ENCODE measurements at regions not wholly inside any gene's neighbourhood (a gene's known extent, or its start where the extent isn't known, plus 50 kb on each side); places are given as distances from the start of the nearest gene placed in this dataset.

DNA sequence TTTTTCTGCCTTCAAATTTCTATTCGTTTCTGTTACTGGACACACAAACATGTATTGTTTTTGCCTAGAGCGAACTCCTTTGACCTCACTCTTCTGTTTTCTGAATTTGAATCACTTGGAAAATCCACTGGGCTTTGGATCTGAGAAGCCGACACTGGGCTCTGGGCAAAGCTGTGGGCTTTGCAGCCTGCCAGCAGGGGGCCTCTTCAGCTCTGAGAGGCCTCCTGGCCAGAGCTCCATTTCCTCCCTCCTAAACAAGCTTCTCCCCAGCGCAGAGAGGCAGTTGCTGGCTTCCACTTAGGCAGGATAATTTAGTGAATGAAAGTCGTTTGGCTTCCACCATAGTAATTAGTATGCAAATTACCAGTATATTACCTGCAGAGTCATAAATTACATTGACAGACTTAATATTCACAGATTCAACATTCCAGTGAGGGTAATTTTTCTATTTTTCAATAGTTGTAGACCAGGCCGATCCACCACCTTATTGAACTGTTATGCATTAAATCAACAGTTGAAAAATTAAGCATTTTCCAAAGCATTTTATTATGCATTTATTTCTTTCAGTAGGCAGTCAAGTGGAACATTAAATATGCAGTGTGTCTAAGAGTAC lies 104.0 kb upstream of the ZNF366 start:
- intact Hi-C loops (cut with micrococcal nuclease): loop anchor here (1.0 to 5.0 kb wide), 2 partner anchors 131 to 206 kb away; no protein-coding TSS in a partner anchor
- H2AFZ ChIP-seq (replicated peaks; ENCODE audit: low read length, poor library complexity): peak overlapping the region; percentile 69

More for the DNA sequence above, 104.0 kb upstream of the ZNF366 start:
- H4K20me1 ChIP-seq (ENCODE audit: insufficient read depth, low read length): no peaks in the 10 kb centered on the region
- peak overlapping the region; percentile 57; the same call in 1 of the 2 replicates for H2BK120ac ChIP-seq (ENCODE audit: low read depth, low read length)
- 0 out of 2 replicates have a peak overlapping the region, but pooled peaks have one; percentile 68 for H3K56ac ChIP-seq (ENCODE audit: extremely low read depth, insufficient read depth, low read length)
- H3K36me3 ChIP-seq (ENCODE audit: control insufficient read depth, insufficient read depth, low read length): no peaks in the 10 kb centered on the region
- peak overlapping the region; percentile 50; the same call in 1 of the 3 replicates for H2BK15ac ChIP-seq (ENCODE audit: low read depth, low read length)
- no peaks in the 10 kb centered on the region for H3K27me3 ChIP-seq (ENCODE audit: control insufficient read depth, insufficient read depth, low read length)
- H3K23ac ChIP-seq (ENCODE audit: low read depth, low read length): no peak overlapping the region; the same call in 1 of the 2 replicates
- H2BK5ac ChIP-seq (ENCODE audit: low read depth, low read length, poor library complexity, severe bottlenecking): no peak overlapping the region
- no peak overlapping the region; the same call in 1 of the 2 replicates for H3K4ac ChIP-seq (ENCODE audit: low read depth, low read length)
- no peak overlapping the region for H4K5ac ChIP-seq (ENCODE audit: low read depth, low read length)
- no peak overlapping the region for H3K9ac ChIP-seq (ENCODE audit: low read depth, low read length)
- peak overlapping the region; percentile 63 for H2BK20ac ChIP-seq (ENCODE audit: low read depth, low read length)
- no peak overlapping the region for H3K27ac ChIP-seq (ENCODE audit: insufficient read depth, low read length)
- peak overlapping the region in 1 of 2 experiments; percentile 67; a peak in 2 of 4 replicates for H4K8ac ChIP-seq (ENCODE audit: low read depth in 2 of 2, low read length in 2 of 2)
- ATAC-seq (ENCODE audit: low read depth) (peak; percentile 97), DNase-seq (peak; percentile 74)
- peaks cover 3% of the 10 kb centered on the region for H3K4me1 ChIP-seq (ENCODE audit: control insufficient read depth, insufficient read depth, low read length)
- H3K79me1 ChIP-seq (ENCODE audit: low read depth in 1 of 2, low read length in 2 of 2): no peaks in the 10 kb centered on the region
- no peak overlapping the region for H3K4me2 ChIP-seq (ENCODE audit: low read depth, low read length)
- H2AK9ac ChIP-seq (replicated peaks; ENCODE audit: low read depth, low read length, poor library complexity): no peak overlapping the region
- H3K18ac ChIP-seq (ENCODE audit: low read depth, low read length): no peak overlapping the region
- peak overlapping the region; percentile 42; the same call in 1 of the 2 replicates for H4K91ac ChIP-seq (ENCODE audit: insufficient read depth, low read depth, low read length)
- POLR2A ChIA-PET (ENCODE audit: unreplicated experiment): interaction anchor here (0.7 kb wide), 1 partner anchor 238 kb away, joined by 3 read pairs; no protein-coding TSS in a partner anchor
- 0 out of 2 replicates have a peak overlapping the region, but pooled peaks have one; percentile 24 for H3K14ac ChIP-seq (replicated peaks; ENCODE audit: low read depth, low read length)
- no peak overlapping the region for H3K4me3 ChIP-seq (ENCODE audit: insufficient read depth, low read depth, low read length)
- no peaks in the 10 kb centered on the region for H3K9me3 ChIP-seq (ENCODE audit: control insufficient read depth, insufficient read depth, low read length)
- peak overlapping the region; percentile 33; the same call in 1 of the 2 replicates for H2AK5ac ChIP-seq (ENCODE audit: low read depth, low read length)
- 29% methylated on average over 1 of the region's 6 CpGs; no CpG with 5 or more reads in 1 of the 2 experiments for WGBS, 2 experiments (ENCODE audit: extremely low coverage in 2 of 2, insufficient read length in 1 of 2)
- in situ Hi-C loops (cut with MboI; ENCODE audit: low sequenced_read_pairs) (no loop called here), dilution Hi-C loops (cut with HindIII; ENCODE audit: low sequenced_read_pairs, unreplicated experiment) (no loop called here)
- no TSS peak for BruUV-seq (replicated peaks)
- TF ChIP-seq, protein P1, sequence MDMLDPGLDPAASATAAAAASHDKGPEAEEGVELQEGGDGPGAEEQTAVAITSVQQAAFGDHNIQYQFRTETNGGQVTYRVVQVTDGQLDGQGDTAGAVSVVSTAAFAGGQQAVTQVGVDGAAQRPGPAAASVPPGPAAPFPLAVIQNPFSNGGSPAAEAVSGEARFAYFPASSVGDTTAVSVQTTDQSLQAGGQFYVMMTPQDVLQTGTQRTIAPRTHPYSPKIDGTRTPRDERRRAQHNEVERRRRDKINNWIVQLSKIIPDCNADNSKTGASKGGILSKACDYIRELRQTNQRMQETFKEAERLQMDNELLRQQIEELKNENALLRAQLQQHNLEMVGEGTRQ (IDR thresholded peaks at IDR 0.05; ENCODE audit: low read depth, low read length): no peak
- peak; percentile 92 for TF ChIP-seq SMC3 (IDR thresholded peaks at IDR 0.05; ENCODE audit: low read depth, low read length)
- TF ChIP-seq RAD21 (IDR thresholded peaks at IDR 0.05; ENCODE audit: low read length): peak; percentile 83
- no peak for TF ChIP-seq CHD1 (IDR thresholded peaks at IDR 0.05; ENCODE audit: low read depth, low read length)
- TF ChIP-seq CTCF (conservative IDR thresholded peaks at IDR 0.05; ENCODE audit: low read depth, low read length): peak; percentile 88
- CTCF ChIA-PET: interaction anchor here (0.6 to 1.6 kb wide), 19 partner anchors 8 to 247 kb away, joined by 3 to 14 read pairs (median 4); partner anchors contain the start of gene TNPO1
- peaks cover 3% of the 10 kb centered on the region for H3K9me1 ChIP-seq (ENCODE audit: insufficient read depth, low read length)
